HCT116 (cell line): ENCODE measurements at regions not wholly inside any gene's neighbourhood (a gene's known extent, or its start where the extent isn't known, plus 50 kb on each side); places are given as distances from the start of the nearest gene placed in this dataset.

Experiments
- CEBPB ChIP-seq: IDR thresholded peaks from 2 replicates; pipeline ENCODE4 v1.6.1; 2012; ENCODE audit warnings: low read depth
- CTCF ChIP-seq, 3 experiments: fragments of 200-600 bp in 1 of 3; sonication (generic) in 1 of 3; IDR thresholded peaks in 2 of 3; conservative IDR thresholded peaks in 1 of 3; 2 replicates each; pipeline ENCODE4 v1.5.1; 2012 to 2017; ENCODE audit warnings: low read depth in 2 of 3, low read length in 2 of 3, antibody characterized with exemption in 1 of 3, borderline replicate concordance in 1 of 3, control low read depth in 1 of 3, mild to moderate bottlenecking in 1 of 3, mixed read lengths in 1 of 3, mixed run types in 1 of 3, moderate library complexity in 1 of 3; ENCODE audit not compliant: insufficient read depth in 1 of 3
- EGR1 ChIP-seq: IDR thresholded peaks from 2 replicates; pipeline ENCODE4 v1.6.1; 2012; ENCODE audit warnings: low read depth
- MAX ChIP-seq: IDR thresholded peaks from 2 replicates; pipeline ENCODE4 v1.6.1; 2012
- POLR2A ChIP-seq: IDR thresholded peaks from 2 replicates; pipeline ENCODE4 v1.7.0; 2011; ENCODE audit warnings: borderline replicate concordance; ENCODE audit not compliant: insufficient read depth, insufficient read length; ENCODE audit errors: extremely low read depth
- POLR2AphosphoS5 ChIP-seq: IDR thresholded peaks from 2 replicates; pipeline ENCODE4 v1.6.1; 2011; ENCODE audit warnings: mild to moderate bottlenecking, low read depth, low read length, moderate library complexity
- REST ChIP-seq: IDR thresholded peaks from 2 replicates; pipeline ENCODE4 v1.6.1; 2012; ENCODE audit warnings: low read depth
- SP1 ChIP-seq: IDR thresholded peaks from 2 replicates; pipeline ENCODE4 v1.6.1; 2012; ENCODE audit warnings: low read depth
- SRF ChIP-seq: IDR thresholded peaks from 2 replicates; pipeline ENCODE4 v1.6.1; 2012; ENCODE audit warnings: low read depth
- YY1 ChIP-seq: IDR thresholded peaks from 2 replicates; pipeline ENCODE4 v1.6.1; 2011; ENCODE audit warnings: low read length, low read depth, moderate library complexity, mild to moderate bottlenecking; ENCODE audit not compliant: insufficient replicate concordance; ENCODE audit errors: extremely low read depth

GRCh38 chr4:126520731-126521130 is 1112.0 kb upstream of the INTU start:
- no peak for TF ChIP-seq CTCF (IDR thresholded peaks at IDR 0.05 in 2 of 3, conservative IDR thresholded peaks at IDR 0.05 in 1 of 3; ENCODE audit: borderline replicate concordance in 1 of 3, insufficient read depth in 1 of 3, low read depth in 2 of 3, low read length in 2 of 3)
- no peak for TF ChIP-seq MAX
- TF ChIP-seq EGR1 = no peak
- TF ChIP-seq SP1 = no peak
- no peak for TF ChIP-seq POLR2A
- TF ChIP-seq POLR2AphosphoS5 = no peak
- TF ChIP-seq REST = no peak
- TF ChIP-seq YY1 = no peak
- no peak for TF ChIP-seq CEBPB
- TF ChIP-seq SRF = no peak
